Ureter (tissue), 1 donor: ENCODE measurements at regions not wholly inside any gene's neighbourhood (a gene's known extent, or its start where the extent isn't known, plus 50 kb on each side); places are given as distances from the start of the nearest gene placed in this dataset.
"Not testable (repeated sequence)": the region's sequence is repeated elsewhere in the genome, so short reads cannot be mapped to it uniquely, and the experiment has no call there.

Experiments
- DNase-seq: peaks from one replicate; pipeline ENCODE4 v3.0.0-alpha.2; 2020; ENCODE audit warnings: low spot score
- donor health status: DM: yes; HTN: yes; CAD: no.

GRCh38 chr15:62907275-62907674 lies 135.3 kb upstream of the TPM1 start:
- no peak for DNase-seq

GRCh38 chr15:62908341-62908740 lies 134.2 kb upstream of the TPM1 start:
- not testable (repeated sequence) for DNase-seq

GRCh38 chr15:62909257-62909656 lies 133.3 kb upstream of the TPM1 start:
- no peak for DNase-seq

- DNase-seq, result no peak
Observed at GRCh38 chr15:62912282-62912681, 130.3 kb upstream of the TPM1 start.

GRCh38 chr15:62912808-62913207 lies 129.7 kb upstream of the TPM1 start:
- DNase-seq, result no peak

- DNase-seq, result no peak
Observed at GRCh38 chr15:62913246-62913645, 129.3 kb upstream of the TPM1 start.

- DNase-seq, result no peak
Observed at GRCh38 chr15:62914461-62915079, 128.0 kb upstream of the TPM1 start.

GRCh38 chr15:62920682-62921502 lies 121.7 kb upstream of the TPM1 start:
- no peak for DNase-seq

GRCh38 chr15:62922514-62922913 lies 120.0 kb upstream of the TPM1 start:
- no peak for DNase-seq

GRCh38 chr15:62925875-62926274 lies 116.7 kb upstream of the TPM1 start:
- no peak for DNase-seq

- DNase-seq, result no peak
Observed at GRCh38 chr15:62927196-62927595, 115.4 kb upstream of the TPM1 start.

GRCh38 chr15:62927836-62928235 lies 114.7 kb upstream of the TPM1 start:
- DNase-seq, result no peak

- DNase-seq, result no peak
Observed at GRCh38 chr15:62928242-62928999, 114.1 kb upstream of the TPM1 start.

GRCh38 chr15:62929000-62929357 lies 113.6 kb upstream of the TPM1 start:
- no peak for DNase-seq

GRCh38 chr15:62931650-62932049 lies 110.9 kb upstream of the TPM1 start:
- no peak for DNase-seq

GRCh38 chr15:62932436-62932835 lies 110.1 kb upstream of the TPM1 start:
- no peak for DNase-seq

- DNase-seq, result no peak
Observed at GRCh38 chr15:62933386-62933785, 109.2 kb upstream of the TPM1 start.

- DNase-seq, result no peak
Observed at GRCh38 chr15:62934236-62934971, 108.1 kb upstream of the TPM1 start.

GRCh38 chr15:62935300-62936081 lies 107.1 kb upstream of the TPM1 start:
- DNase-seq, result no peak

- DNase-seq, result no peak
Observed at GRCh38 chr15:62938825-62939224, 103.7 kb upstream of the TPM1 start.

- DNase-seq, result no peak
Observed at GRCh38 chr15:62940093-62940754, 102.3 kb upstream of the TPM1 start.
